Thymus (tissue), 11 donors: ENCODE measurements at regions not wholly inside any gene's neighbourhood (a gene's known extent, or its start where the extent isn't known, plus 50 kb on each side); places are given as distances from the start of the nearest gene placed in this dataset.

ENCODE experiments used
- DNase-seq, 9 donors: peaks; one replicate each; pipeline ENCODE4 v3.0.0-alpha.2; 2013; ENCODE audit warnings: low spot score in 9 of 9, low read depth in 6 of 9, missing footprints in 1 of 9
- H3K27ac ChIP-seq, 2 donors: one replicate each; pipeline ENCODE4 v1.5.1; 2013; ENCODE audit warnings: control low read depth in 1 of 2, low read depth in 1 of 2, low read length in 1 of 2, mild to moderate bottlenecking in 1 of 2, moderate library complexity in 1 of 2
- H3K27me3 ChIP-seq, 2 donors: one replicate each; pipeline ENCODE4 v1.5.1; 2013; ENCODE audit warnings: low read length in 1 of 2; ENCODE audit not compliant: control insufficient read depth in 2 of 2, insufficient read depth in 1 of 2
- H3K36me3 ChIP-seq, 2 donors: one replicate each; pipeline ENCODE4 v1.5.1; 2013; ENCODE audit warnings: low read length in 1 of 2, mild to moderate bottlenecking in 1 of 2, moderate library complexity in 1 of 2; ENCODE audit not compliant: control insufficient read depth in 2 of 2, insufficient read depth in 2 of 2
- H3K4me1 ChIP-seq, 2 donors: one replicate each; pipeline ENCODE4 v1.5.1; 2013; ENCODE audit warnings: low read length in 2 of 2; ENCODE audit not compliant: control insufficient read depth in 2 of 2, insufficient read depth in 2 of 2
- H3K4me3 ChIP-seq, 2 donors: one replicate each; pipeline ENCODE4 v1.5.1; 2013; ENCODE audit warnings: low read length in 2 of 2, control low read depth in 1 of 2, mild to moderate bottlenecking in 1 of 2
- H3K9me3 ChIP-seq, 2 donors: one replicate each; pipeline ENCODE4 v1.5.1; 2013; ENCODE audit warnings: low read length in 1 of 2, mild to moderate bottlenecking in 1 of 2; ENCODE audit not compliant: control insufficient read depth in 2 of 2, insufficient read depth in 1 of 2
- WGBS: extraction: QIAGEN DNeasy Blood & Tissue Kit; methylation state at CpG from one replicate; pipeline ENCODE4 v1.1.7; 2013; 5-methylcytosine and 5-hydroxymethylcytosine counted together
- donor health status: healthy.

- H3K4me1 ChIP-seq = no peaks in the 10 kb centered on the region
- 91% methylated on average over 2 of the region's 2 CpGs for WGBS
- no peaks in the 10 kb centered on the region for H3K36me3 ChIP-seq
- H3K27ac ChIP-seq = no peak overlapping the region
- DNase-seq = no peak
- H3K27me3 ChIP-seq = no peaks in the 10 kb centered on the region
- no peak overlapping the region for H3K4me3 ChIP-seq
- no peaks in the 10 kb centered on the region for H3K9me3 ChIP-seq
These were observed 242.8 kb downstream of the LRRN1 start for GRCh38 chr3:4042070-4042469.

GRCh38 chr3:4042869-4043268 lies 243.6 kb downstream of the LRRN1 start:
- DNase-seq = no peak
- H3K9me3 ChIP-seq = no peaks in the 10 kb centered on the region
- H3K27ac ChIP-seq = no peak overlapping the region
- no peaks in the 10 kb centered on the region for H3K36me3 ChIP-seq
- H3K4me3 ChIP-seq = no peak overlapping the region
- 92% methylated on average over 3 of the region's 3 CpGs for WGBS
- no peaks in the 10 kb centered on the region for H3K27me3 ChIP-seq
- H3K4me1 ChIP-seq = no peaks in the 10 kb centered on the region

- Histone ChIP-seq H3K27ac (no peak overlapping the region), H3K36me3 (no peaks in the 10 kb centered on the region), H3K27me3 (no peaks in the 10 kb centered on the region), H3K4me1 (no peaks in the 10 kb centered on the region), H3K9me3 (no peaks in the 10 kb centered on the region), H3K4me3 (no peak overlapping the region)
- no peak for DNase-seq
- 94% methylated on average over 2 of the region's 2 CpGs for WGBS
These were observed 244.8 kb downstream of the LRRN1 start for GRCh38 chr3:4043867-4044575.

GRCh38 chr3:4044619-4045018 lies 245.4 kb downstream of the LRRN1 start:
- Histone ChIP-seq H3K9me3 (no peaks in the 10 kb centered on the region), H3K4me1 (no peaks in the 10 kb centered on the region), H3K27me3 (no peaks in the 10 kb centered on the region), H3K27ac (no peak overlapping the region), H3K4me3 (no peak overlapping the region), H3K36me3 (no peaks in the 10 kb centered on the region)
- no peak for DNase-seq
- whole genome bisulfite sequencing = 94% methylated on average over 2 of the region's 2 CpGs

GRCh38 chr3:4045756-4046155 lies 246.5 kb downstream of the LRRN1 start:
- no peaks in the 10 kb centered on the region for H3K9me3 ChIP-seq
- no peak for DNase-seq
- H3K4me3 ChIP-seq = no peak overlapping the region
- no peak overlapping the region for H3K27ac ChIP-seq
- no peaks in the 10 kb centered on the region for H3K4me1 ChIP-seq
- no peaks in the 10 kb centered on the region for H3K36me3 ChIP-seq
- H3K27me3 ChIP-seq = no peaks in the 10 kb centered on the region
- 98% methylated on average over 1 of the region's 1 CpG for WGBS

GRCh38 chr3:4047366-4047765 lies 248.1 kb downstream of the LRRN1 start:
- Histone ChIP-seq H3K4me3 (no peak overlapping the region), H3K27me3 (no peaks in the 10 kb centered on the region), H3K36me3 (no peaks in the 10 kb centered on the region), H3K9me3 (no peaks in the 10 kb centered on the region), H3K4me1 (no peaks in the 10 kb centered on the region), H3K27ac (no peak overlapping the region)
- 99% methylated on average over 1 of the region's 1 CpG for WGBS
- no peak for DNase-seq

- H3K36me3 ChIP-seq = no peaks in the 10 kb centered on the region
These were observed 250.5 kb upstream of the SETMAR start for GRCh38 chr3:4052706-4053105.

GRCh38 chr3:4053975-4054374 lies 249.2 kb upstream of the SETMAR start:
- Histone ChIP-seq H3K4me3 (no peak overlapping the region), H3K36me3 (no peaks in the 10 kb centered on the region), H3K27ac (no peak overlapping the region), H3K27me3 (no peaks in the 10 kb centered on the region), H3K4me1 (no peaks in the 10 kb centered on the region), H3K9me3 (no peaks in the 10 kb centered on the region)
- no peak for DNase-seq
- WGBS = 89% methylated on average over 2 of the region's 2 CpGs

More at GRCh38 chr3:4052706-4053105, 250.5 kb upstream of the SETMAR start:
- Histone ChIP-seq H3K4me1 (no peaks in the 10 kb centered on the region), H3K4me3 (no peak overlapping the region), H3K9me3 (no peaks in the 10 kb centered on the region), H3K27ac (no peak overlapping the region), H3K27me3 (no peaks in the 10 kb centered on the region)
- WGBS = 93% methylated on average over 1 of the region's 1 CpG
- no peak for DNase-seq

GRCh38 chr3:4060064-4060463 lies 243.1 kb upstream of the SETMAR start:
- WGBS = 92% methylated on average over 5 of the region's 5 CpGs

More at GRCh38 chr3:4060064-4060463, 243.1 kb upstream of the SETMAR start:
- Histone ChIP-seq H3K9me3 (no peaks in the 10 kb centered on the region), H3K4me3 (no peak overlapping the region), H3K36me3 (no peaks in the 10 kb centered on the region), H3K27ac (no peak overlapping the region), H3K27me3 (no peaks in the 10 kb centered on the region), H3K4me1 (no peaks in the 10 kb centered on the region)
- DNase-seq = no peak
